NCI-H1436 (cell line): ENCODE measurements at regions not wholly inside any gene's neighbourhood (a gene's known extent, or its start where the extent isn't known, plus 50 kb on each side); places are given as distances from the start of the nearest gene placed in this dataset.

ENCODE experiments used
- DNase-seq: peaks from one replicate; lab custom pipeline; 2025; lab: John Stamatoyannopoulos, UW

DNA sequence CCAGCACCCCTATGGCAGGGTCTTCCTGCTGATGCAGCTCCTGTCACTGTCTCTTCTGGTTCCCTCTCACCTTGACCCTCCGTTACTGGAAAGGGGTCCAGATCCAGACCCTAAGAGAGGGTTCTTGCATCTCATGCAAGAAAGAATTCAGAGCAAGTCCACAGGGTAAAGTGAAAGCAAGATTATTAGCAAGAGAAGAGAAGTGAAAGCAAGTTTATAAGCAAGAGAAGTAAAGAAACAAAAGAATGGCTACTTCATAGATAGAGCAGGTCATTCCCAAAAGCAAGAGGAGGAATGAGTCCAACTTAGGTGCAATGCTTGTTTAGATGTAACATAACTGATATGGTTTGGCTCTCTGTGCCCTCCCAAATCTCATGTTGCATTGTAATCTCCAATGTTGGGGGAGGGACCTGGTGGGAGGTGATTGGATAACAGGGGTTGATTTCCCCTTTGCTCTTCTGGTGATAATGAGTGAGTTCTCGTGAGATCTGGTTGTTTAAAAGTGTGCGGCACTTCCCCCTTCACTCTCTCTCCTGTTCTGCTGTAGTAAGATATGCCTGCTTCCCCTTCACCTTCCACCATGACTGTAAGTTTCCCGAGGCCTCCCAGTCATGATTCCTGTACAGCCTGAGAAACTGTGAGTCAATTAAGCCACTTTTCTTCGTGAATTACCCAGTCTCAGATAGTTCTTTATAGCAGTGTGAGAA lies 183.3 kb downstream of the MED10 start:
- no peak for DNase-seq

DNA sequence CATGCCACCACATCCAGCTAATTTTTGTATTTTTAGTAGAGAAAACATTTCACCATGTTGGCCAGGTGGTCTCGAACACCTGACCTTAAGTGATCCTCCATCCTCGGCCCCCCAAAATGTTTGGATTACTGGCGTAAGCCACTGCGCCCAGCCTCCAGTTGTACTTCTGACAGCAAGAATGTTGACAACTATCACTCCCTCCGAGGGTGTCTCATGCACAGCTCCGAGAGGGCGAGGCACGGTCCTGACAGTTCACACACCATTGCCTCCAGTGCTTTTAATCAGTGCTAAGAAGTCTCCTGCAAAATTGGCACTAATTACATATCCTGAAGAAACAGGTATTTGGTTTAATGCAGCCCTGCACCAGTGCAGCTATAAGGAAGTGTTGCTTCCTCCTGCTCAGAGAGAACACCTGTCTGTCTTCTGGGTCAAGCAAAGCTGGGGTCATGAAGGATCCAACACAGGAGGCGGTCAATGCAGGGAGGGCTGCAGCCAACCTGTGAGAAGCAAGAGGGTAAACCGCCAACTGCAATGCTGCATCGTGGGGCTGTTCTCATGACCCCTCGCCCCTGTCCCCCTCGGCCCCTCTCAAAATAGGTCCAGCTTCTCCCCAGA lies 184.0 kb downstream of the MED10 start:
- DNase-seq = no peak

DNA sequence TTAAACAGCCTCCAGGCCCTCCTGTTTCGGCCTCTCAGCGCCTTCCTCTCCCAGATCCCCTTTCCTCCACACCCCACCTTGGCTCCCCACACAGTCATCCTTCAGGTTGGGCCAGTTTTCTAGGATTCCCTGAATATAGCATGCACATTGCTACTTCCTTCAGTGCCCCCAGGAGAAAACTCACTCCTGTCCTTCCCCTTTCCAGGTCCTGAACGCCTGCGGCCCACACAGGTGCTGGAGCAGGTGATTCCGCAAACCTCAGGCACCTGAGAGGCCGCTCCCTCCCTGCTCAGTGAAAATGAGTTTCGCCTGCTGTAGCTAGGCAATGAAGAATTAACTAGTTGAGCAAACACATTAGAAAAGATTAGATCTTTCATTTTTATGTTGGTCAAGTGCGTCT lies 185.0 kb downstream of the MED10 start:
- no peak for DNase-seq

DNA sequence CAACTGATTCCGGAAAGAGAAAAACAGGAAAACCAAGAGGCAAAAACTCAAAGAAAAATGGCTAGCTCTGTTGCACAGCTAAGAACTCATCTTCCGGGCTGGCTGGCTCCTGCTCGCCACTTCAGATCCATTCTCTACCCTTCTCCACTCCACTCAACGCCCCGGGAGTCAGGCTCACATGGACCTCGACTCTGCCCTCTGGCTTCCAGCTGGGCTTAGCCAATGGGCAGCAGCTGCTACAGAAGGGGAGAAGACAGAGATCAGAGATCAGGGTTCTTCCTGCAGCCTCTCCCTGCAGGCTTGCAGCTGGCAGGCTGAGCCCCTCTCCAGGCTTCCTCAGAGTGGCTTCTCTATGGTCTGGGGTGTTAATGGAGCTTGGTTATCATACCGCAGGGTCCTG lies 187.5 kb downstream of the MED10 start:
- no peak for DNase-seq

DNA sequence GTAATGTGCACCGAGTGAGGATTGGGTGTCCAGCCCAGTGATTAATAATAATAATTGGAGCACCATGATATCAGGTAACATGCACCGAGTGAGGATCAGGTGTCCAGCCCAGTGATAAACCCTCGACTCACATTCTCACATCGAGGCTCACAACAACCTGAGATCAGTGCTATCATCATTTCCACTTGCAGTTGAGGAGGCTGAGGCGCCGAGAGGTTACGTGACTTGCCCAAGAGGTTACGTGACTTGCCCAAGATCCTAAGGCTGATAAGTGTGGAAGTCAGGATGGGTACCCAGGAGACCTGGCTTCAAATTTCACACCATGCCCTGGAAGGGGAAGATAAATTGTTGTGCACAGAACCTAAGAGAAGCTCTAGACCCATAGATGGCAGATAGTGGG lies 189.4 kb downstream of the MED10 start:
- no peak for DNase-seq

DNA sequence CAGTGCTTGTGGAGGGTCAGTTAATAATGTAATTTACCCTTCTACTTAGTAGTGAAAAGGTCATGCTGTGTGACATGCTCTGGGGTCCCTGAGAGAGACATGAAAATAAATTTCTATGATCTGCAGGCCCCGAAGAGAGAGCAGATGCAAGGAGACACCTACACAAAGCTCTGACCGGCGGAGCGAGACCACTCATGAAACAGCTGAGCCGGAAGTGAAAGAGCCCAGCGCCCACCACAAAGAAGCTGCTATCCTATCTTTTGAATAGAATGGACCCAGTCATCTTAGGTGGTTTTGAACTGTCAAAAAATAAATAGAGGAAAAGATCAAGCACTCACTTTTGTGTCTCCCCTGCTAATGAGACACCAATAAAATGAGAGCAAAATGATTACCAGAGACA lies 190.0 kb downstream of the MED10 start:
- peak; percentile 18 for DNase-seq

DNA sequence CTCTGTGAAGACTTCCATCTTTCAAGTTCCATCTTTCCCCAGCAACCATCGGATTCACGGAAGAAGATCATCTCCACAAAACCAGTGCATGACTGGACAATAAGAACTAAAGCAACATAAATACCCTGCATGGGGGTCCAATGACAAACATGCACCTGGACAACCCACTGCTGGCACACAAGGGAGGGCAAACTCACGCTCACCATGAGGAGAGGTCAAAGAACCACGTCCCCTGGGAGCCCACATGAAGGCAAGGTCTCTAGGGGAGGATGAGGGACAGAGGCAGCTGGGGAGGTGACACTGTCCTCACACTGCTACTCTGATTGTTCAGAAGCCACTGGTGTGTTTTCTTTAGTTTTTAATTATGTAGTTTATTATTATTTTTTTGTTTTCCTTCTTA lies 190.8 kb downstream of the MED10 start:
- no peak for DNase-seq

DNA sequence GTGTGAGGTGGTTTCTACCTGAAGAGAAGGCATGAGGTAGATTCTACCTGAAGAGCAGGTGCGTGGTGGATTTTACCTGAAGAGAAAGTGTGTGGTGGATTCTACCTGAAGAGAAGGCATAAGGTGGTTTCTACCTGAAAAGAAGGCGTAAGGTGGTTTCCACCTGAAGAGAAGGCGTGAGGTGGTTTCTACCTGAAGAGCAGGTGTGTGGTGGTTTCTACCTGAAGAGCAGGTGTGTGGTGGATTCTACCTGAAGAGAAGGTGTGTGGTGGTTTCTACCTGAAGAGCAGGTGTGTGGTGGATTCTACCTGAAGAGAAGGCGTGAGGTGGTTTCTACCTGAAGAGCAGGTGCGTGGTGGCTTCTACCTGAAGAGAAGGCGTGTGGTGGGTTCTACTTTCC lies 192.8 kb downstream of the MED10 start:
- DNase-seq = no peak

DNA sequence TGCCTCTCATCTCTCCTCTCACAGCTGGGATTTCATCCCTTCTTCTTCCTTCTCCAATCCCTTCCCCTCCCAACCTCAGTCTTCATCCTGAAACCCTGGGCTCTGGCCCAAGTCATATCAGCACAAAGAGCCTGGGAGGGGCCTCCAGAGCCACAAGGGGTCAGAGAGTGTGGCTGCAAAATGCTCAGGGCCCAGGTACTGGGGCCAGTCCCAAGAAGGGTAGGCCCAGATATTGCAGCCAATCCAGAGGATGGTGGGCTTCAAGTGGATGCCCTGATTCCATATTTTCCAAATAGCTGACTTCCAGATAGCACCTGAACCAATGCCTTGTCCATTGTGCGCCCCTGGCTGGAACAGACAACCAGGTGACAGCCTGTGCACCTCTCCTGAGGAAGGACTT lies 193.9 kb downstream of the MED10 start:
- no peak for DNase-seq

DNA sequence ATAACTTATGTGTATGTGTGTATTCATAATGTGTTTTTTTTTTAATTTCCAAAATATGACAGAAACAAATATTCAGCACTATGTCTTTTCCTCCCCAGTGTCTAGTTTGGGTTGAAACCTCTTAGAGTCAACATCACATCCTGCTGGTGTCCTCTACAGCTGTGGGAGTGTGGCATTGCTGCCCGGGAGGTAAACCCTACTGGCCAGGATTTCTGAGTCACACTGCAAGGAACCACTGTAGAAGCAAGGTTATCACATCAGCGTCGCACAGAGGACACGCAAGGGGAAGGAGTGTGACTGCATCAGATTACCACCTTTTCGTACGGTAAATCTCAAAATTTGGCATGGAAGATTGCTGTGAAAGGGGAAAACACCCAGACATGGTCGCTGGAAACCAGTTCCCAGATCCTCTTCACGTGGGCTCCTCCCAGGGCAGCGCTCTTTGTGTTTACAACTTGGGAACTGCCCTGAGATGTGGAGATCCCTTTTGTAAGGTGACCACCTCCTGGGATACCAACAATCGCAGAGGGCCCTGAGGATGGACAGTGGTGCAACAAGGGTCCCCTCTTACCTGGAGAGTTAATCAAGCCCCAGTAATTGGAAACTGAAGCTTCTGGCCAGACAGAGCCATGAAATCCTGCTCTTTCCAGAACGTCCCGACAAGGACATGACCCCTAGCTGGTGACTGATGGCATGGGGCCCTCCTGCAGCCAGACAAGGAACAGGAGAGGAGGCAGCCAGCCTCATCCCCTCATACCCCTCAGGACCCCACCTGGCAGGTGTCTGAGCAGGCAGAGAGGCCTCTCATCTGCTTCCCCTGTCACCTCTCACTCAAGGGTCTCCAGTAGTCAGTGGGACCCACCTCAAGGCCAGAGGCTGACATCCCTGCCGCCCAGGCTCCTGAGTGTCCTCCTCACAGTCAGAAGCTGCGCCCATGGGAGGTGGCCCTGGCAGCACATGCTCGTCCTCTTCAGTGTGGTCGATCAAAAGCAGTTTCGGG lies 194.7 kb downstream of the MED10 start:
- no peak for DNase-seq

DNA sequence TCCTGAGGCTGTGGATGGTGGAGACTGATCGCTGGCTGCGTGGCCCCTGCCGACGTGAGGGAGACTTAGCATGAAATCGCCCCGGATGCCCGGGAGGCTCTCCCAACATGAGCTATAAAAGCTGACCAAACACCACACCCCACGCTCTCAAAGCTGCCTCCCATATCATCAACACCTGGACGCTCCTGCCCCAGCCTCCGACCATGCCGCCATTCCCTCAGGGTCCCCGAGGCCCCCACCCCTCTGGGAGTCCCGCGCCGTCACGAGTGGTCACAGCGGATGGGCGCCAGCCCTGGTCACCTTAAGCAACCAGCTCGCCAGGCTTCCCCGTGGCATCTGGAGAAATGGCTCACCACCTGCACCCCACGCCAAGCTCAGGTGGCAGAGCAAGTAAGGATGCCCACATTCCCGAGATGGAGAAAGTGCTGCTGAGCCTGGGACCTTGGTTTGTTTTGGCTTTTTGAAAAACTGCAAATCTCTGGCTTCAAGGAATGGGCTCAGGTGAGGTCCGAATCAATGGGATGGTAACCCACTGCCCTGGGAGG lies 196.0 kb downstream of the MED10 start:
- DNase-seq = no peak

DNA sequence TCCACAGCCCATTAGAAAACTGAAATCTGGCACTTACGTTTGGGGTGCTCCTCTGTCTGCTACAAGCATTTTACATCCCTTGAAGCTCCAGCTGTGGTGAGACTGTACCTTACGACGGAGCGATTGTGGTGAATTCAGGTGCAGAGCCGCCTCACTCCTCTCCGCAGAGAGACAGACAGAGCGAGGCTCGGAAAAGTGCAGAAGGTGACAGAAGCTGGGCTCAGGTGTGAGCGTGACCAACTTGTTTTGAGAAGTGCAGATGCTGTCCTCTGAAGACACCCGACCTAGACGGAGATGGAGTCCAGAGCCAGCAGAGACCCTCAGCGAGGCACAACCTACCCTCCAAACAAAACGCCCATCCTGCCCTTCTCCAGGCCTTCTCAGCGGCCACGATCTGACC lies 196.5 kb downstream of the MED10 start:
- DNase-seq = no peak

DNA sequence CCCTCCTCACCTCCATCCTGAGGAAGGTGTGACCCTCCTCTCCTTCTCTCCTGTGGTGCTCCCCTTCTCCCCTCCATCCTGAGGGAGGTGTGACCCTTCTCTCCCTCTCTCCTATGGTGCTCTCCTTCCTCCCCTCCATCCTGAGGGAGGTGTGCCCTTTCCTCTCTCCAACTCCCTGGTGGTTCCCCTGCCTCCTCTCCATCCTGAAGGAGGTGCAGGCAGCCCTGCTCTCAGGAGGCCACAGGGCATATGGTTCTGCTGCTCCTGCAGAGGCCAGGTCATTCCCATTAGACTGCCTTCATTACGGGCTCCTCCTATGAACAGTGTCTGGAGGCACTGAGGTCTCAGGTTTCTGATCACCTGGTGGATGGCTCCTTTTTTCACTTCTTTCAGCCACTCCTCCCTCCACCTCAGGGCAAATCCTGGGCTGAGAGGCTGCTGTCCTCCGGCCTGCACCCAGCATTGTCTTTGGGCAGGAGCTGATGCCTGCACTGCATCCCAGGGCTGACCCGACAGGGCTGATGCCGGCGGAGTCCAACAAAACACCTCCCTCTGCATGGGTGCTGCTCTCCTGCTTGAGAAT lies 197.1 kb downstream of the MED10 start:
- DNase-seq = no peak

DNA sequence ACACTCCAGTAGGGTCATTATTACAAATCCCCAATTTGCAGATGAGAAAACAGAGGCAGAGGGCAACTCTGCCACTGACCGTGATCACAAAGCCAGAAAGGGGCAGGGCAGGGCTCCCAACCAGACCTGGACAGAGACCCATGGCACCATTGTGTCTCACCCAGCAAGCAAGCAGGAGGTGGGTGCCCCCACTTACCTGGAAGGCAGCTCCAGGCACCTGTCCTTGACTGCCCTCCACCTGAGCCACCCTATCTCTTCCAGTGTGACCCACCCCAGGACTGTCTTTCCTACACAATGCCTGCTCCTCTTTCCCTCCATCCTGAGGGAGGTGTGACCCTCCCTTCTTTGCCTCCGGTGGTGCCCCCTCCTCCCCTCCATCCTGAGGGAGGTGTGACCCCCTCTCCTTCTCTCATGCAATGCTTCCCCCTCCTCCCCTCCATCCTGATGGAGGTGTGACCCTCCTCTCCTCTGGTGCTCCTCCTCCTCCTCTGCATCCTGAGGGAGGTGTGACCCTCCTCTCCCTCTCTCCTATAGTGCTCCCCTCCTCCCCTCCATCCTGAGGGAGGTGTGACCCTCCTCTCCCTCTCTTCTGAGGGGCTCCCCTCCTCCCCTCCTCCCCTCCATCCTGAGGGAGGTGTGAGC lies 198.0 kb downstream of the MED10 start:
- DNase-seq = no peak

DNA sequence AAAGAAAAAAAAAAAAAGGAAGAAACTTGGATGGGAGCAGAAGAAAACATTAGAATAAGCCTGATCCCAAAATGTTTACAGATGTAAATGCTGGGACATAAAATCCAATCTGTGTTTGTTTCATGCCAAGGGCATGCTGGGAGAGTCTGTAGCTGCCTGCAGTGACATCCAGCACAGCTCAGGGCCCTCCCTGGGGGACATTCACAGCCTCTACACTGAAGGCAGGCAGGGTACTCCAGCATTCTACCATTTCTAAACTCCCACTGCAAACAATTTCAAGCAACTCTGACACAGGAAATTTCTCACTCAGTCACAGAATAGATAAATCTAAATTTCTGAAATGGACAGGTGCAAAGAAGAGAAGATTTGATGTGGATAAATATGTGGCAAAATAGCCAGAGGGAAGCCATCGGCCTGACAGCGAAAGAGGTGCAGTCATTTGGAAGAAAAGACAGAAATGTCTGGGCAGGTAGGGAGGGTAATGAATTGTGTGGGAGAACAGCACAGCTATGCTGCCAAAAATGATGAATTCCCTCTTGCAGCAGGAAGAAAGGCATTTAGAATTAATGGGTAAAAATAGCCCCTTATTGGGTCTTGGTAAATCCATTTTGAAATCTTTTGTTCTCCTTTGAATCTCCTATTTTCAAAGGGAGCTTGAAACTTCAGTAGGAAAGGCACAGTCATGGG lies 199.4 kb downstream of the MED10 start:
- DNase-seq = no peak

DNA sequence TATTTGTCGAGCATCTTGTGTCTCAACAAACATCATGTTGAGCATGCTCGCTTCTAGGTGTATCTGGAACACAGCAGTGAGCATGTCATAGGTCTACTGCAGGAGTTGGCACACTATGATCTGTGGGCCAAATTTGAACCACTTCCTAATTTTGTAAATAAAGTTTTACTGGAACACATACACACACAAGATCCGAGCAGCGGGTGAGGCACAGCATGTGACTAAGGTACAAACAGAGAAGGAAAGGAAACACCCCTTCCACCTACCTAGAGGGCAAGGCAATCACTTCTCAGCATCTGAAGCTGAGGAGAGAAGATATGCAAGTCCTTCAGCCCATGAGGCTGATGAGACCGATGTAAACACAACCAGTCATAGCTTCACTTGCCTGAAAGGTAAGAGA lies 200.4 kb downstream of the MED10 start:
- DNase-seq = no peak

DNA sequence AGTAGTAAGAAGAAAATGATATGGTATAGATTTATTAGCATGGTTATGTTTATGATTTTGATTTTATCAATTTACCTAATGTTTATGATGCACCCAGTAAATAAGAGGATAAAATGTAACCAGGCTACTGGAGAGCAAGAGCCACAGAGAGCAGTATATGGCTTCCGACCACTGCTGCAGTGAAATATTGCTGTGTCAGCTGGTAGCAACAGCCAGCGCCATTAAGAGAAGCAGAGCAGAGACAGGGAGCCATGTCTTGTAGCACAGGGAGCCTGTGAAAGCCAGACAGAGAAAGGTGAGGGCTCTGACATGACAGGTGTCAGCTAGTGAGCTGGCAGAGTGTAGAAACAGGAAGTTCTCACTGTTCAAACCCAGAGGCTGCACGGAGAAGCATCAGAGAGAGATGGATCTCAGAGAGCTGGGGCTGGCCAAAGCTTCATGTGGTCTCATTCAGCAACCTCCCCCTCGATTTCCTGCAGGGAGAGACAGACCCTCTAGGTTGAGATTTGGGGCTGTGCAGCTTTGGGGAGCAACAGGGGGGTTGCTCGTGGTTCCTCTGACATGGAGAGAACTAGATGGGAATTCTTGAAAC lies 202.1 kb downstream of the MED10 start:
- no peak for DNase-seq

DNA sequence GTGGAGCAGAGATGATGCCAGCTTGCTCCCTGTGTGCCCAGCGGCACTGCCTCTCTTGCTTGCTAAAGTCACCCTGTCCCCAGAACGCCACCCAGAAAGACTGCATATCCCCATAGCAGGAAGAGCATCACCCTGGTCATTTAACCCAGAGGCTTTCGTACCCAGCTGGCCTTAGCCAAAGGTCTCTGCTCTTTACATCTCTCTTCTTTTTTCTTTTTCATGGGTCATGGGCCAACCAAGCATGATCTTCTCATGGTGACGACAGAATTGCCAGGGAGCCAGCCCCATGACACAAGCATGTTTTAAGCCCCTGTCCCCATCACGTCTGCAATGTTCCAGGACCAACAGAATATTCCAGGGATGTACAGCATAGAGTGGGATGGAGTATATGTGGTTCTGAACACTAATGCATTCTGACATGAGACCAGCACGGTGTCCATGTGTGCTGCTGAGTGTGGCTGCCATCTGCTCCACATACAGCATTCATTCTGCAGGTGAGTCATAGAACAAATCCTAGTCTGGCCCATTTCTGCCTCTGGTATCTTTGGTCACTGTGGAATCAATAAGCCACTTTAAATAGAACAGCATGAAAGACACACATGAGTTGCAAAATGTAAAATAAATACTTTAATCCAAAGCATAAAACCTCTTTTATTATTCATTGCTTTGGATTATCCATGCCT lies 203.0 kb downstream of the MED10 start:
- no peak for DNase-seq

DNA sequence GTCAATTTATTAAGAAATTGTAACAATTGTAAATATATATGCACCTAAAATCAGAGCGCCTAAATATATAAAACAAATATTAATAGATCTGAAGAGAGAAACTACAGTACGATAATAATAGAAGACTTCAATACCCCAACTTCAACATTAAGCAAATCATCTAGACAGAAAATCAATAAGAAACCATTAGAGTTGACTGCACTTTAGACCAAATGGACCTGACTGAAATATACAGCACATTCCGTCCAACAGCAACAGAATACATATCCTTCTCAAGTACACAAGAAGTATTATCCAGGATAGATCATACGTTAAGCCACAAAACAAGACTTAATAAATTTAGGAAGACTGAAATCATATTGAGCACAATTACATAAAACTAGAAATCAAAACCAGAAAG lies 208.7 kb downstream of the MED10 start:
- no peak for DNase-seq
